ENCODE measurements at regions not wholly inside any gene's neighbourhood (a gene's known extent, or its start where the extent isn't known, plus 50 kb on each side); places are given as distances from the start of the nearest gene placed in this dataset.
"Not testable (repeated sequence)": the region's sequence is repeated elsewhere in the genome, so short reads cannot be mapped to it uniquely, and the experiment has no call there.

DNA sequence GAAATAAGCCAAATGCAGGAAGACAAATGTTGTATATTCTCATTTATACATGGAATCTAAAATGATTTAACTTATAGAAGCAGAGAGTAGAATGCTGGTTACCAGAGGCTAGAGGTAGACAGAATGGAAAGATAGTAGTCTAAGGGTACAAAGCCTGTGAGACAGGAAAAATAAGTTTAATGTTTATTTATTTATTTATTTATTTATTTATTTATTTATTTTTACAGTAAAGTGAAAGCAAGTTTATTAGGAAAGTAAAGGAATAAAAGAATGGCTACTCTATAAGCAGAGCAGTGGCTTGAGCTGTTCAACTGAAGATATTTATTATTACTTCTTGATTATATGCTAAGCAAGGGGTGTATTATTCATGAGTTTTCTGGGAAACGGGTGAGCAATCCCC lies 203.2 kb downstream of the LAS1L start:
- DNase-seq (ENCODE audit: low spot score): no peak

DNA sequence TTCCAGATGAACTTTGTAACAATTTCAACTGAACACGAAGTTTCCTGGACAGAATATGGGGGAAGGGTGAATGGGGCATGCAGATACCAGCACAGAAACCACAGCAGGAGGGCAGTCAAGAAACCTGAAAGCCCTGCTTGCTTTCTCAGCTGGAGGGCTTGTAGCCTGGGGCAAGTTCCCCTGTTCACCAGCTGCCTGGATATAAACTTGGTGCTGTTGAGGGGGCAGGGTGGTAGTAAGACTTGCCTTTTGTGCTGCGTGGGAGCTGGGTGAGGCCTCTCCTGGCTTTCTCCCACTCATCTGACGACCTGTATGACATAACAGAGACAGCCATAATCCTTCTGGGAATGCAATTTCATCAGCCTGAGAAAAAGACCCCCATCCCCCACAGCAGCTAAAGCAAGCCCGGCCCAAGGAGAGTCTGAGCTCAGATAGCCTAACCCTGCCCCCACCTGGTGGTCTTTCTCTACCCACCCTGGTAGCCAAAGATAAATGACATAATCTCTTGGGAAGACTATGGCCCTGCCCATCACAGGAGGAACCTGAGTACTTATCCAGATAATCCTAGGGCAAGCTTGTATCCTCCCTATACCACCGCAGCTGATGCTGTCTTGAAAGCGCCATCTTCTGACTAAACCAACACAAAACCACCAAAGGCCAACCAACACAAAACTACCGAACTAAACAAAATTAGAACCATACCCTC lies 234.3 kb downstream of the LAS1L start:
- DNase-seq (ENCODE audit: low spot score): no peak

DNA sequence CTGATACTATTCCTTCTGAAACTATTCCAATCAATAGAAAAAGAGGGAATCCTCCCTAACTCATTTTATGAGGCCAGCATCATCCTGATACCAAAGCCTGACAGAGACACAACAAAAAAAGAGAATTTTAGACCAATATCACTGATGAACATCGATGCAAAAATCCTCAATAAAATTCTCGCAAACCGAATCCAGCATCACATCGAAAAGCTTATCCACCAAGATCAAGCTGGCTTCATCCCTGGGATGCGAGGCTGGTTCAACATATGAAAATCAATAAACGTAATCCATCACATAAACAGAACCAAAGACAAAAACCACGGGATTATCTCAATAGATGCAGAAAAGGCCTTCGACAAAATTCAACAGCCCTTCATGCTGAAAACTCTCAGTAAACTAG lies 251.7 kb downstream of the LAS1L start:
- DNase-seq (ENCODE audit: low spot score): not testable (repeated sequence)

DNA sequence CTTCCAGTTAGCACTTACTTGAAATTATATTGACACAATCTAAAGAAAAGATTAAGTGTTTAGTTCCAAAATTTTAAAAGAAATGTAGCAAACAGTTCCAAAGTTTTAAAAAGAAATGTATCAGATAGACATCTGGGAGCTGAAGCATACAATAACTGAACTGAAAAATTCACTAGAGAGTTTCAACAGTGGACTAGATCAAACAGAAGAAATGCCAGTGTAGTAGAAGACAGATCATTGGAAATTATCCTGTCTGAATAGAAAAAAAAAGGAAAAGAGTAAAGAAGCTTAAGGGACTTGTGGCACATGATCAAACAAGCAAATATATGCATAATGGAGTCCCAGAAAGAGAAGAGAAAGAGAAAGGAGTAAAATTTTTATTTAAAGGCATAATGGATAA lies 261.4 kb downstream of the LAS1L start:
- no peak for DNase-seq (ENCODE audit: low spot score)

DNA sequence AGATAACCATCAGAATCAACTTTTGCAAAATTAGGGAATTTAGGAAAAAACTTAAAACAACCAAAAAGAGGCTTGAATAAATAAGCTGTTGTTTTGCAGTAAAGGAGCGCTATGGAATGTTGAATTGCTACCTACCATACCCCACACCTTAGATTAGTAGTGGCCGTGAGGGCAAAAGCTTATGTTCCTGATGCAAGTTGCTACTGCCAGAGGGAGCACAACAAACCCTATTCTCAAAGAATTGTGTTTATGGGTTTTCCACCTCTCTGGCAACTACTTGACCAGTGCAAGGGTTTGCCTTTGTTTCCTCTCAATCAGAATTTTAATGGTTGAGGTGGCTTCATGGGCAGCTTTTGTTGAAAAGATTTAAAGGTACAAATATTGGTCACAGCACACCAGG lies 268.1 kb downstream of the LAS1L start:
- no peak for DNase-seq (ENCODE audit: low spot score)

DNA sequence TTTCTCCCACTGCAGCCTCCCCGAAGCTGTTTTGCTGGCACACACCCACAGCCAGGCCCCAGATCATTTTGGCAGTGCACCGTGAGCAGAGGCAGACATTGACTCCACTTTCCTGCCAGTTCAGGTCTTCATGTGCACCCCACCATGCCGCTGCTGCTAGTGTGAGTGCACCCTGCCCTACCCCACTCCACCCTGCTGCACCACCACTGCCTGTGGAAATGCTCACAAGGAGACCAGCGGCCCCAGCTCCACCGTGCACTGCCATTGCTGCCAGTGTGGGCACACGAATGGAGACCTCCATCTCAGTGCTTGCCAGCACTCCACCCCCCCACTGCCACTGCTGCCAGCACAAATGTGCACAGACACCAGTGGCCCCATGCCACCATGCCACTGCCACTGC lies 277.6 kb upstream of the ZC4H2 start:
- DNase-seq (ENCODE audit: low spot score): no peak

DNA sequence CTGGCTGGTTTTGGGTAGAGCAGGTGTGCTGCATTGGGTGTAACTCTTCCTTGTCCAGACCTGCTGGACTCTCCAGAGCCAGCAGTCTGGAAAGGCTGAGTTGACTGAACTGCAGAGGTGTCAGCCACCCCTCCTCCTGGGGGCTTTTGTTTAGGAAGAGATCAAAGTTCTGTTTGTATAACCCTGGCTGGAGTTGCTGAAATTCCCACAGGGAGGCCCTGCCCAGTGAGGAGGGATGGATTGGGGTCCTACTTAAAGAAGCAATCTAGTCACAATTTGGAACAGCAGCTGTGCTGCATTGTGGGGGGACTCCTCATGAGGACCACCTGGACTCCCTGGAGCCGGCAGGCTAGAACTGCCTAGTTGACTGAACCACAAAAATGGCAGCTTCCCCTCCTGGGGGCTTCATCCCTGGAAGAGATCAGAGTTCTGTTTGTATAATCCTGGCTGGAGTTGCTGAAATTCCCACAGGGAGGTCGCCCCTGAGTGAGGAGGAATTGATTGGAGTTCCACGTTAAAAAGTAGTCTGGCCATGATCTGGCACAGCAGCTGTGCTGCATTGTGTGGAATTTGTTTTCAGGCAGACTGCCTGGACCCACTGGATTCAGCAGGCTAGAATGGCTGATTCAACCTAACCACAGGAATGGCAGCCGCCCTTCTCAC lies 264.9 kb upstream of the ZC4H2 start:
- no peak for DNase-seq (ENCODE audit: low spot score)

DNA sequence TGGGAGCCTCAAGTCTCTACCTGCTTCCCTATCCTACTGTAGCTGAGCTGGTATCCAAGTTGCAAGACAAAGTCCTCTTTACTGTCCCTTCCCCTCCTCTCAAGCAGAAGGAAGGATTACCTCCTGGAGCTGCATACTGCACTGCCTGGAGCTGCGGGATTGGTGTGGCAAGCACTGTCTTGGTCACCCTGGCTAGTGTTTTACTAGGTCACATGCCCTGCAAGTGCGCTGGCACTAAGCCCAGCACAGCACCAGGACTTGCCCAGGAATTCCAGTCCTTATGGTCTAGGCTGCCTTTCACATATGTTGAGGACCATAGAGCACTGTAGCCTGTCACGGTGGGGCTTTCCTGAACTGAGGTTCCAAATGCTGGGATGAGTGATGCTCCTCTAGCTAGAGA lies 227.3 kb upstream of the ZC4H2 start:
- no peak for DNase-seq (ENCODE audit: low spot score)

DNA sequence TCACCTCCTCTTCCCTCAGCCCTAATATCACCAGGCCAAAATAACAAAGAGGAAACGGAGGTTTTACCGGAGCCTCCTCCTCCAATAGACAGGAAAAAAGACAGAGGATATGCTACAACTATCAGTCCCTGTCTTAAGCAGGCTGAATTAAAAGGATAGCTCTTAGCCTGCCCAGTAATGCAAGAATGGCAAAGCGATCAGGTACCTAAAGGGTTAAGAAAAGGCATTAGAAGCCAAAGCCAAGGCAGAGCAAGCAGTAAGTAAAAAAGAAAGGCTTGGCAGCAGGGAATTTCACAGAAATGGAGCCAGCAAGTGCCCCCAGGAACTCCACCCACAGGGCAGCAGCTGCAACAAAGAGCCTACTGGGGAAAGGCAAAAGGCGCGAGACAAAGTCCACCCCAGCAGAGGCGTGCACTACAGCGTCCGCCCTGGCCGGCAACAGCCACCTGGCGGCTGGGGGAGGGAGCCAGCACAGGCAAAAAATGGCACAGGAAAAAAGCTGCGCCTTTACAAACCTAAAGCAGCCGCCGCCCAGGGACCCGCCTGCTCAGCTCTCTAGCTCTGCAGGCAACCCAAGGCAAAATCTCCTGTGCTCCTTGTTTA lies 220.6 kb upstream of the ZC4H2 start:
- no peak for DNase-seq (ENCODE audit: low spot score)

DNA sequence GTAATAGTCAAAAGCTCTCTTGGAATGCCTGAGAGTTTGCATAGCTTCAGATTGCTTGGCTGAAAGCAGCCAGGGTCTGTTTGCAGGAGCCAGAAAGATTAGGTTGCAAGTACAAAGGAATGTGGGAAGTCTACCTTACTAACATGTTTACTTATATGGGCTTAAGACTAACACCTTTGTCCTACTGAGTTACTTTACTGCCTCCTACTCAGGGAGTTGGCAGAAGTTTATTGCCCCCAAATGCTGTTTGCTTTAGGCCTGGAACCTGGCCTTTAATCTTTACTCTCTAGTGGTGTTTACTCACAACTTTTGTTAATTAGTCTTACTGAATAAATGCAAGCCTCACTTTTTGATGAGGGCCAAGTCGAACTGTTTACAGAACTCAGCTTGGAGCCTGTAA lies 219.4 kb upstream of the ZC4H2 start:
- DNase-seq (ENCODE audit: low spot score): no peak

DNA sequence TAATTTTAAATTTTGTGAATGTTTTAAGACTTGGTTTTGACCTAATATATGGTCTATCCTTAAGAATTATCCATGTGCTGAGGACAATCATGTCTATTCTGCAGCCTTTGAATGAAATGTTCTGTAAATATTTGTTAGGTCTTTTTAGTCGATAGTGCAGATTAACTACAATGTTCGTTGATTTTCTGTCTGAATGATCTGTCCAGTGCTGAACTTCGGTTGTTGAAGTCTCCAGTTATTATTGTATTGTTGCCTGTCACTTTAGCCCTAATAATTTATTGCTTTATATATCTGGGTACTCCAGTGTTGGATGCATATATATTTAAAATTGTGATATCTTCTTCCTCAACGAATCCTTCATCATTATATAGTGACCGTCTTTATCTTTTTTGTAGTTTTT lies 218.3 kb upstream of the ZC4H2 start:
- no peak for DNase-seq (ENCODE audit: low spot score)

DNA sequence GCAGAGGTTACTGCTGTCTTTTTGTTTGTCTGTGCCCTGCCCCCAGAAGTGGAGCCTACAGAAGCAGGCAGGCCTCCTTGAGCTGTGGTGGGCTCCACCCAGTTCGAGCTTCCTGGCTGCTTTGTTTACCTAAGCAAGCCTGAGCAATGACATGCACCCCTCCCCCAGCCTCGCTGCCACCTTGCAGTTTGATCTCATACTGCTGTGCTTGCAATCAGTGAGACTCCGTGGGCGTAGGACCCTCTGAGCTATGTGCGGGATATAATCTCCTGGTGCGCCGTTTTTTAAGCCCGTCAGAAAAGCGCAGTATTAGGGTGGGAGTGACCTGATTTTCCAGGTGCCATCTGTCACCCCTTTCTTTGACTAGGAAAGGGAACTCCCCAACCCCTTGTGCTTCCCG lies 187.1 kb upstream of the ZC4H2 start:
- not testable (repeated sequence) for DNase-seq (ENCODE audit: low spot score)

DNA sequence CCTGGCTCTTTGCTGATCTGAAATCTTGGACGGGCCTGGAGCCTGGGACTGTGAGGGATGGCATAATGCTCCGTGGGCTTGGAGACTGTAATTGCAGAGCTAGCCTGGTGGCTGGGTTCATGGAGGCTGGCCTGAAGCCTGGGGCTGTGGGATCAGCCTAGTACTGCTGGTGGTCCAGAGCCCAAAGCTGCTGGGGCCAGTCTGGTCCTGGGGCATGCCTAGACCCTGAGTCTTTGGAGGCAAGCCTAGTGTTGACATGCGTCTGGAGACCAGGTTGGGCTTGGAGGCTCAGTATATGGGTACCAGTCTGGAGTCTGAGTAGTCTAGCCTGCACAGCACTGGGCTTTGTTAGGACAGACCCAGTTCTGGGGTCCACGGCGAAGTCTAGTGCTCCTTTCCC lies 172.0 kb upstream of the ZC4H2 start:
- DNase-seq (ENCODE audit: low spot score): no peak

DNA sequence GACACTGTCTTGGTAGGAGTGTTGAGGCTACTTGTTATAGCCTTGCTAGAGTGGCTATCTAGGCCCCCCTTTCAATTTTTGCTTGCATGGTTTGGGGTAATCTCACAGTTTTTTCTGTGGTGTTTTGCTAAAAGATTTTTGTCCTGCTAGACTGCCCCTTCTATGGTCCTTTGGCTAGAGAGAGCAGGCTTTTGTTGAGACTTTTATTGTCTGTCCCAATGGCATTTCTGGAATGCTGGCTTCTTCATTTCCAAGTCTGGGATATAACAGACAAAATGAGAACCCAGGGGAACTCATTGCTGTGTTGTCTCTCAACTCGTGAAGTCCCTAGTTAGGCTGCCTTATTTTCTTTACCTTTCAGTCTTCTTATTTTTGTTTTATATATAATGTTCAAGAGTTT lies 160.2 kb upstream of the ZC4H2 start:
- DNase-seq (ENCODE audit: low spot score): no peak

DNA sequence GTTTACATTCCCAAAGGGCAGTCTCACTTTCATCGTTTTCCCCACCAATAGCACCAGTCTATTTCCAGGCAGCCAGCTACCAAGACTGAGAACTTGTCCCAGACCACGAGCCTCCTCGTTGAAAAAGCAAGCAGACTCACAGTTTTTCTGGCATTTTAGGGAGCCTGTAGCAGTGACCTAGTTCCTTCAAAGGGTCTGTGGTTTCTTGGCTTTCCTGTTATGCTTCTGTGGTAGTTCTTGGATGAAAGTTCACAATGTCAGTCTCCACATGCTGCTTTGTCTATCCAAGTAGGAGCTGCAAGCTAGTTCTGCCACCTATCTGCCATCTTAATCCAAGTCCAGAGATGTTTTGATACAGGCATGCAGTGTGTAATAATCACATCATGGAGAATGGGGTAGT lies 151.6 kb upstream of the ZC4H2 start:
- peak; percentile 0 for DNase-seq (ENCODE audit: low spot score)

DNA sequence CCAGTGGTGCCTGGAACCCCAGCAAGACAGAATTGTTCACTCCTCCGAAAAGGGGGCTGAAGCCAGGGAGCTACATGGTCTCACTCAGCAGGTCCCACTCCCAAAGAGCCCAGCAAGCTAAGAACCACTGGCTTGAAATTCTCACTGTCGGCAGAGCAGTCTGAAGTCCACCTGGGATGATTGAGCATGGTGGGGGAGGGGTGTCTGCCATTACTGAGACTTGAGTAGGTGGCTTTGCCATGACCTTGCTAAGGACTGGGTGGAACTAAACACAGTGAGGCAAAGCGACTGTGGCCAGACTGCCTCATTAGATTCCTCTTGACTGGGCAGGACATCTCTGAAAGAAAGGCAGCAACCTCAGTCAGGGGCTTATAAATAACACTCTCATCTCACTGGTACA lies 122.6 kb upstream of the ZC4H2 start:
- no peak for DNase-seq (ENCODE audit: low spot score)

DNA sequence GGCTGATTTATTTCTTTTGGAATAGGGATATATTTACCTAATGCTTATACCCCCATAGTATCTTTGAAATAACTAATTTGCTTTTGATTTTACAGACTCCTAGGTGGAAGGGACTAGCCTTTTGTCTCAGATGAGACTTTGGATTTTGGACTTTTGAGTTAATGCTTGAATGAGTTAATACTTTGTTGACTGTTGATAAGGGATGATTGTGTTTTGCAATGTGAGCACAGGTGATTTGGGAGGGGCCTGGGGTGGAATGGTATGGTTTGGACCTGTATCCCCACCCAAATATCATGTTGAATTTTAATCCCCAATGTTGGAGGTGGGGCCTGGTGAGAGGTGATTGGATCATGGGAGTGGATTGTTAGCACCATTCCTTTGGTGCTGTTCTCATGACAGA lies 117.4 kb upstream of the ZC4H2 start:
- no peak for DNase-seq (ENCODE audit: low spot score)

DNA sequence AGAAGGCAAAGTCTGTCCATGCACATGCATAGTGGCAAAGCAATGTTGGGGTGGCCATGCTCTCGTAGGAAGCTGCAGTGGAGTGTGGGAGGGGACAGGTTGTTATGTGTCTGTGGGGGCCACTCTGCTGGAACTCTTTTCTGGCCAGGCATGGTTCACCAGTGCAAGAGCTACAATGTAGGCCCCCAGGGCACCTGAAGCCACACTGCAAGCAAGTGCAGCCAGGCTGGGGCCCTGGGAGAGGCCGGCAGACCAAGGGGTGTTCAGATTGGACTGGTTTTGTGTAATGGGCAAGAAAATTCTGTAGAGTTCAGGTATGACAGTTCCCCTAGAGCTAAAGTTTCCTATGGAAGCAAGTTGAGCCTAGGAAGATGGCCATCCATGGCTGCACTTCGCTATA lies 97.0 kb upstream of the ZC4H2 start:
- no peak for DNase-seq (ENCODE audit: low spot score)

DNA sequence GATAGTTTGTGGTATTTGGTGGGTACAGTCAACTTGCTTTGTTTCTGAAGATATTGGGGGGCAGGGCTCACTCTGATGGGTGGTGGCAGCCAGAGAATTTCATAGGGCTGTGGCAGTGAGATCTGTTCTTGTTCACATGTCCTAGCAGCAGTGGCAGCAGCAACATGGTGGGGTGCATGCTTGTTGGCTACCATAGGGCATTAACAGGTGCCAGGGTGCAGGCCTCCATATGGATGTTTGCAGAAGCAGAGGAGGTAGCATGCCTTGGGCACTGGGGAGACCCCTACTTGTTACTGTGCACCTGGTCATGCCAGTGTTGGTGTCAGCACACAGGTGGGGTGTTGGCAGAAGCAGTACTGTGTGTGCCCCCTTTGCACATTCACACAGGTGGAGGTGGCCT lies 96.3 kb upstream of the ZC4H2 start:
- DNase-seq (ENCODE audit: low spot score): no peak

DNA sequence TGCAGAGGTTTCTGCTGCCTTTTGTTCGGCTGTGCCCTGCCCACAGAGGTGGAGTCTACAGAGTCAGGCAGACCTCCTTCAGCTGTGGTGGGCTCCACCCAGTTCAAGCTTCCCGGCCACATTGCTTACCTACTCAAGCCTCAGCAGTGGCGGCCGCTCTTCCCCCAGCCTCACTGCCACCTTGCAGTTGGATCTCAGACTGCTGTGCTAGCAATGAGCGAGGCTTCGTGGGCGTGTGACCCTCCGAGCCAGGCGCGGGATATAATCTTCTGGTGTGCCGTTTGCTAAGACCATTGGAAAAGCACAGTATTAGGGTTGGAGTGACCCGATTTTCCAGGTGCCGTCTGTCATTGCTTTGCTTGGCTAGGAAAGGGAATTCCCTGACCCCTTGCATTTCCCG lies 82.4 kb upstream of the ZC4H2 start:
- not testable (repeated sequence) for DNase-seq (ENCODE audit: low spot score)

DNA sequence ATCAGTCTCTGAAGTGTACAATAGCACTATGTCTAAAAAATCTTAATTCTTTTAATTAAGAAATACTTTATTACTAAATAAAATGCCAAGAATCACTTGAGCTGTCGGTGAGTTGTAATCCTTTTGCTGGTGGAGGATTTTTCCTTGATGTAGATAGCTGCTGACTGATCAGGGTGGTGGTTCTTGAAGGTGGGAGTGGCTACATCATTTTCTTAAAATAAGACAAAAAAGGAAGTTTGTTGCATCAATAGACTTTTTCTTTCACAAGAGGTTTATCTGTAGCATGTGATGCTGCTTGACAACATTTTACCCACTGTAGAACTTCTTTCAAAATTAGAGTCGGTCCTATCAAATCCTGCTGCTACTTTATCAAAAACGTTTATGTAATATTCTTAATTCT lies 68.8 kb upstream of the ZC4H2 start:
- DNase-seq (ENCODE audit: low spot score): no peak

DNA sequence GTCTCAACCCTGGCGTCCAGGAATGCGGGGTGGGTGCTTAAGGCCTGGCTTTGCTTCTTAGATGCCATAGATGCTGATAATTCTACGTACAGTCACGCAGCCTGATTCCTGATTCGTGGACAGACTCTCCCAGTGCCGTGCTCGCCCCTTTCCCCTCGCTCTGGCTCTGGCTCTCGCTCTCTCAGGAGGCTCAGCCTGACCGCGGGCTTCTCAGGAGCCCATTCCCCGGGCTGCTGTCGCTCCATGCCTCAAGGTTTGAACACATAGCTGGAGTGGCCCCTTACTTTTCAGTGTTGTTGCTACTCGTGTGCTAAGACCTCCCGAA lies 59.2 kb upstream of the ZC4H2 start:
- no peak for DNase-seq (ENCODE audit: low spot score)

DNA sequence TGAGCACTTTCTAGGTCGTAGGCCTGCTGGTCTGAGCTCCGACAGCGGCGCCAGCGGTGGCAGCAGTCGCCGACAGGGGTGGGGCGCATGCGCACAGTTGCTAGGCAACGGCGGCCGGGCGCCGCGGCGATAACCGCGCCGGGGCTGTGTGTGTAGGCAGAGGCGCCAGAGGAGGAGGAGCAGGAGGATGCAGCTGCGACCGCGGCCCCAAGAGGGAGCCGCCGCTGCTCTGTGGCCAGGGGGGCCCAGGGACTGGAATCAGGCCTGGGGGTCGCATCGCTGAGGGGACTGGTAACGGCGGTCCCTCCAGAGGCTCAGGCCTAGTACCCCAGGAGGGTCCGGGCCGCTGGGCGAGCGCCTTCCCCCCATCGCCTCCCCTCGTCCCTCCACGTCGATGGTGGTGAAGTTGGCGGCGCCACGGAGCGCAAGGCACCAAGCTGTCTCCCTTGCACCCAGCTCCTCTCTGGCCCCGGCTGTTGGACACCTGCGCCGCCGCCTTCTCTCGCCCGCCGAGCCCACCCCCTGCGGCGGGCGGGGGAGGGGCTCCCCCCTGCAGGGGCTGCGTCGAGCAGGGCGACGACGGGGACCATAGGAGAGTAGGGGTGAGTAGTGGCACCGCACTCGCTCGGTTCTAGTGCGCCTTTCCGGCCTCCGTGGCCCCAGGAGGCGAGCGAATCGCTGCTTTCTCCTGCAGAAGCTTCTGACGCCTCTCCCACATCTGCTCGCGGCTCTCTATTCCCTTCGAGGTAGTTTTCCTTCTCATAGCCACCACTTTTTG lies 58.6 kb upstream of the ZC4H2 start, which contains the start of gene ZC3H12B:
Gene ZC3H12B (plus strand): TSS at position 159 of the 778 bp plus-strand sequence.
- DNase-seq (ENCODE audit: low spot score): peak; percentile 77

Measured in CD4-positive, alpha-beta T cell treated with Interleukin-15 for 4 hours (primary cell).